SK-N-SH (cell line): ENCODE measurements at regions not wholly inside any gene's neighbourhood (a gene's known extent, or its start where the extent isn't known, plus 50 kb on each side); places are given as distances from the start of the nearest gene placed in this dataset.

Source experiments
- CTCF ChIA-PET: fragments of 300-600, 350-600 bp; formaldehyde crosslinking; extraction: SDS; loops from one replicate; lab custom pipeline; 2021; lab: Yijun Ruan, JAX
- POLR2A ChIA-PET: fragments of 350-600 bp; sonication (Branson Sonifier 250); formaldehyde crosslinking; extraction: SDS; loops from one replicate; lab custom pipeline; 2020; ENCODE audit warnings: antibody characterized with exemption, inconsistent platforms; lab: Yijun Ruan, JAX
- DNase-seq: peaks from one replicate; pipeline ENCODE4 v3.0.0; 2012
- H2AFZ ChIP-seq: fragments of 200-600 bp; sonication (generic); 2 replicates; pipeline ENCODE4 v1.8.1; 2016; ENCODE audit warnings: antibody characterized with exemption, mild to moderate bottlenecking, low read depth
- H3F3A ChIP-seq: fragments of 200-600 bp; sonication (generic); replicated peaks from 2 replicates; pipeline ENCODE3; 2016; ENCODE audit warnings: antibody characterized with exemption, mild to moderate bottlenecking; ENCODE audit not compliant: insufficient read depth
- H3K27ac ChIP-seq, 2 experiments: fragments of 200-500 bp in 1 of 2; fragments of 200-600 bp in 1 of 2; sonication (Bioruptor generic) in 1 of 2; sonication (generic), shearing (Covaris generic) in 1 of 2; 2 replicates each; pipeline versions ENCODE4 v1.5.1 to v1.6.1; 2014 to 2016; ENCODE audit warnings: low read depth in 2 of 2, inconsistent platforms in 1 of 2, low read length in 1 of 2, mild to moderate bottlenecking in 1 of 2, mixed read lengths in 1 of 2
- H3K27me3 ChIP-seq: fragments of 200-600 bp; sonication (generic), shearing (Covaris generic); 2 replicates; pipeline ENCODE4 v1.6.1; 2016; ENCODE audit warnings: mixed run types; ENCODE audit not compliant: insufficient read depth
- H3K36me3 ChIP-seq, 2 experiments: fragments of 200-500 bp in 1 of 2; fragments of 200-600 bp in 1 of 2; sonication (Bioruptor generic) in 1 of 2; sonication (generic) in 1 of 2; replicated peaks in 1 of 2; 2 replicates each; pipeline versions ENCODE3 to v1.5.1; 2014 to 2016; ENCODE audit warnings: low read length in 1 of 2, mild to moderate bottlenecking in 1 of 2; ENCODE audit not compliant: insufficient read depth in 2 of 2, control insufficient read depth in 1 of 2
- H3K4me1 ChIP-seq, 2 experiments: fragments of 200-500 bp in 1 of 2; fragments of 200-600 bp in 1 of 2; sonication (Bioruptor generic) in 1 of 2; sonication (generic), shearing (Covaris generic) in 1 of 2; 2 replicates each; pipeline versions ENCODE4 v1.5.1 to v1.6.1; 2014 to 2016; ENCODE audit warnings: low read depth in 1 of 2, low read length in 1 of 2, mixed run types in 1 of 2; ENCODE audit not compliant: insufficient read depth in 2 of 2, control insufficient read depth in 1 of 2
- H3K4me2 ChIP-seq: fragments of 200-600 bp; sonication (generic), shearing (Covaris generic); 2 replicates; pipeline ENCODE4 v1.6.1; 2017; ENCODE audit warnings: mixed run types
- H3K4me3 ChIP-seq, 2 experiments: fragments of 200-500 bp in 1 of 2; fragments of 200-600 bp in 1 of 2; sonication (Bioruptor generic) in 1 of 2; sonication (generic), shearing (Covaris generic) in 1 of 2; 2 replicates each; pipeline versions ENCODE4 v1.5.1 to v1.8.1; 2014 to 2016; ENCODE audit warnings: low read depth in 2 of 2, inconsistent platforms in 1 of 2, low read length in 1 of 2, mild to moderate bottlenecking in 1 of 2, mixed read lengths in 1 of 2, moderate library complexity in 1 of 2
- H3K79me2 ChIP-seq: fragments of 200-600 bp; sonication (generic); 2 replicates; pipeline ENCODE4 v1.8.1; 2017; ENCODE audit warnings: mild to moderate bottlenecking; ENCODE audit not compliant: insufficient read depth
- H3K9ac ChIP-seq: fragments of 200-600 bp; sonication (generic); 2 replicates; pipeline ENCODE4 v1.6.1; 2017; ENCODE audit warnings: mixed run types
- H3K9me2 ChIP-seq: fragments of 200-600 bp; sonication (generic); 2 replicates; pipeline ENCODE4 v1.6.1; 2017; ENCODE audit warnings: mixed run types
- H3K9me3 ChIP-seq: fragments of 200-600 bp; sonication (generic); 2 replicates; pipeline ENCODE4 v1.6.1; 2017; ENCODE audit warnings: mixed run types, mild to moderate bottlenecking, moderate library complexity
- H4K20me1 ChIP-seq: fragments of 200-600 bp; sonication (generic); 2 replicates; pipeline ENCODE4 v1.6.1; 2017; ENCODE audit warnings: mild to moderate bottlenecking, mixed run types; ENCODE audit not compliant: insufficient read depth
- CTCF ChIP-seq: fragments of 200-600 bp; sonication (generic); IDR thresholded peaks from 2 replicates; pipeline ENCODE4 v1.6.1; 2017; ENCODE audit warnings: antibody characterized with exemption, mild to moderate bottlenecking, moderate library complexity
- EP300 ChIP-seq, 2 experiments: IDR thresholded peaks; 2 replicates each; pipeline versions ENCODE4 v1.4.0 to v1.6.1; 2012; ENCODE audit warnings: borderline replicate concordance in 1 of 2, low read depth in 1 of 2, low read length in 1 of 2
- FOXJ3 ChIP-seq: sonication (generic); formaldehyde crosslinking; IDR thresholded peaks from 2 replicates; pipeline ENCODE4 v1.5.1; 2020; ENCODE audit warnings: mild to moderate bottlenecking, missing genetic modification reagents
- FOXM1 ChIP-seq: IDR thresholded peaks from 2 replicates; pipeline ENCODE4 v1.4.0; 2012; ENCODE audit warnings: low read depth, mild to moderate bottlenecking
- GABPA ChIP-seq: IDR thresholded peaks from 2 replicates; pipeline ENCODE4 v1.4.0; 2012; ENCODE audit warnings: low read depth, mild to moderate bottlenecking
- GATA2 ChIP-seq: sonication (generic); formaldehyde crosslinking; IDR thresholded peaks from 2 replicates; pipeline ENCODE4 v1.5.0; 2020; ENCODE audit warnings: mild to moderate bottlenecking, missing genetic modification reagents
- MEF2A ChIP-seq: IDR thresholded peaks from 2 replicates; pipeline ENCODE4 v1.4.0; 2012; ENCODE audit warnings: low read depth, borderline replicate concordance
- NRF1 ChIP-seq: IDR thresholded peaks from 2 replicates; pipeline ENCODE4 v1.6.1; 2012; ENCODE audit warnings: low read depth, mild to moderate bottlenecking, low read length
- PBX3 ChIP-seq: IDR thresholded peaks from 2 replicates; pipeline ENCODE4; 2012
- POLR2AphosphoS5 ChIP-seq: IDR thresholded peaks from 2 replicates; pipeline ENCODE4 v1.6.1; 2012; ENCODE audit warnings: low read depth, low read length
- RAD21 ChIP-seq: IDR thresholded peaks from 2 replicates; pipeline ENCODE4 v1.6.1; 2012; ENCODE audit warnings: mild to moderate bottlenecking, low read length
- RCOR1 ChIP-seq: fragments of 150-350 bp; IDR thresholded peaks from 2 replicates; pipeline ENCODE4 v1.6.1; 2017; ENCODE audit warnings: antibody characterized with exemption, low read length
- RXRA ChIP-seq: IDR thresholded peaks from 2 replicates; pipeline ENCODE4 v1.4.0; 2012; ENCODE audit warnings: low read depth, mild to moderate bottlenecking, borderline replicate concordance
- SIN3A ChIP-seq: IDR thresholded peaks from 2 replicates; pipeline ENCODE4 v1.6.1; 2012; ENCODE audit warnings: low read depth, mild to moderate bottlenecking, low read length, moderate library complexity, borderline replicate concordance
- SMC3 ChIP-seq: IDR thresholded peaks from 2 replicates; pipeline ENCODE4 v1.6.1; 2012; ENCODE audit warnings: low read depth, low read length, improper control_type of control experiment
- TCF12 ChIP-seq: IDR thresholded peaks from 2 replicates; pipeline ENCODE4 v1.4.0; 2012
- TEAD4 ChIP-seq: IDR thresholded peaks from 2 replicates; pipeline ENCODE4 v1.4.0; 2012; ENCODE audit warnings: mild to moderate bottlenecking, borderline replicate concordance; ENCODE audit not compliant: insufficient read depth
- USF2 ChIP-seq: fragments of 150-350 bp; IDR thresholded peaks from 2 replicates; pipeline ENCODE4 v1.6.1; 2017; ENCODE audit warnings: antibody characterized with exemption, low read length, low read depth, borderline replicate concordance
- YY1 ChIP-seq: IDR thresholded peaks from 2 replicates; pipeline ENCODE4 v1.4.0; 2012; ENCODE audit warnings: low read depth, mild to moderate bottlenecking
- WGBS: methylation state at CpG from one replicate; pipeline ENCODE4 v1.1.6; 2017; ENCODE audit warnings: low lambda C conversion rate; 5-methylcytosine and 5-hydroxymethylcytosine counted together

- ChIA-PET CTCF (interaction anchor here (0.9 kb wide), 1 partner anchor 23 kb away, joined by 3 read pairs; no protein-coding TSS in a partner anchor), POLR2A (no interaction called here)
- H3K9me2 ChIP-seq = no peaks in the 10 kb centered on the region
- H2AFZ ChIP-seq = no peak overlapping the region
- WGBS = 47% methylated on average over 1 of the region's 1 CpG
- H3K4me1 ChIP-seq = no peaks in the 10 kb centered on the region
- H3K27me3 ChIP-seq = no peaks in the 10 kb centered on the region
- H3K4me3 ChIP-seq = no peak overlapping the region
- TF ChIP-seq EP300 (IDR thresholded peaks at IDR 0.05; ENCODE audit: borderline replicate concordance in 1 of 2, low read depth in 1 of 2, low read length in 1 of 2) = no peak
- no peak for TF ChIP-seq SMC3
- no peak for TF ChIP-seq TCF12
- no peak for TF ChIP-seq FOXJ3 (CRISPR knock-in tag)
- no peak for TF ChIP-seq MEF2A
- TF ChIP-seq, all 33 proteins: peak for 0
- DNase-seq = no peak
- Histone ChIP-seq H3K9ac (no peak overlapping the region), H3K4me2 (no peak overlapping the region), H3K9me3 (no peaks in the 10 kb centered on the region), H3K79me2 (no peaks in the 10 kb centered on the region), H3F3A (no peaks in the 10 kb centered on the region), H3K36me3 (no peaks in the 10 kb centered on the region), H4K20me1 (no peaks in the 10 kb centered on the region), H3K27ac (no peak overlapping the region)
Measured at GRCh38 chr13:47813718-47814117, 187.4 kb downstream of the SUCLA2 start.

DNA sequence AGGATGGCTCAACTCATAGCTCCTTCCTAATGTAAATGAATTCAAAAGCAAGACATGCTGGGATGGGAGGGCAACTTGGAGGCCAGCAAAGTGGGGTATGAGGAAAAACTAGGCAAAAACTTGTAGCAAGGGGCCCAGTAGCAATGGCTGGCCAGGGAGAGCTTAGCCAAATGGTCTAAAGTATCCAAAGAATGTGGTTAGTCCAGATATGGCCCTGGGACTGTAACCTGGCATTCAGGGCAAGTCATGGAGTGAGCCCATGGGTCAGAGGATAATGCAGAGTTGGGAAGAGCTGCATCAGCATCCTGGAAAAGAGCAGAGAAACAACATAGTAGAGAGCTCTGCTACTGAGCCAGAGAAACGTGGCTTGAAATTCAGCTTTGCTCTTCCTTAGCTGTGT, 191.7 kb downstream of the SUCLA2 start:
- CTCF ChIA-PET = no interaction called here
- Histone ChIP-seq H3K9ac (no peak overlapping the region), H3K9me3 (no peaks in the 10 kb centered on the region)

DNA sequence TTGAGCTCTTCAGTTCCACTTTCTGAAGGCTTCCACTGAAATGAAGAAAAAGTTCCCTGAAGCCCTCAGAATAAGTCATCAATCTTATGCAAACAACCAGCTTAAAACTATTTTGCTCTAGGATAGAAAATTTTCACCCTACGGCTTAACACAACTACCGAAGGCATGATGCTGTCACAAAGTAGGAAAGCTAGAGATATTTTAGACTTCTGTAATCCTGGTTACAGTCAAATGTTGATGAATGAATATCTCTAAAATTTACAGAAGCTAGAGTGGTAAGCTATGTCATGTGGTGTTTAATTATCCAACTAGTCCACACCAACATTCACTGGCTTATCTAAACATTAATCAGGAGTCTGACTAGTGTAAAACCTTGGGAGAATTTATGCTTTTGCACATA, 197.9 kb downstream of the SUCLA2 start:
- WGBS = 76% methylated on average over 2 of the region's 2 CpGs
- CTCF ChIA-PET = no interaction called here
- no peaks in the 10 kb centered on the region for H3K9me2 ChIP-seq
- TF ChIP-seq RXRA (no peak), PBX3 (no peak), GABPA (no peak), RCOR1 (no peak), POLR2AphosphoS5 (no peak), CTCF (no peak), NRF1 (no peak), FOXM1 (no peak)

More for the DNA sequence above, 191.7 kb downstream of the SUCLA2 start:
- Histone ChIP-seq H3F3A (no peaks in the 10 kb centered on the region), H3K79me2 (no peaks in the 10 kb centered on the region), H3K4me1 (no peaks in the 10 kb centered on the region), H3K27me3 (no peaks in the 10 kb centered on the region), H4K20me1 (no peaks in the 10 kb centered on the region), H3K9me2 (no peaks in the 10 kb centered on the region), H3K27ac (no peak overlapping the region), H3K36me3 (peaks cover 0 to 3% of the 10 kb centered on the region in 2 experiments), H3K4me2 (no peak overlapping the region), H2AFZ (no peak overlapping the region), H3K4me3 (no peak overlapping the region)
- no peak for DNase-seq
- WGBS = 61% methylated on average over 1 of the region's 1 CpG
- no peak for TF ChIP-seq RXRA
- no peak for TF ChIP-seq FOXJ3 (CRISPR knock-in tag)
- no peak for TF ChIP-seq POLR2AphosphoS5
- no peak for TF ChIP-seq USF2
- TF ChIP-seq GATA2 (CRISPR knock-in tag) = no peak
- no peak for TF ChIP-seq YY1
- TF ChIP-seq NRF1 = no peak
- no peak for TF ChIP-seq RAD21
- TF ChIP-seq TEAD4 = no peak
- no peak for TF ChIP-seq SIN3A
- POLR2A ChIA-PET = no interaction called here

More for the DNA sequence above, 197.9 kb downstream of the SUCLA2 start:
- H3K79me2 ChIP-seq = no peaks in the 10 kb centered on the region
- no peak overlapping the region for H3K4me2 ChIP-seq
- no peaks in the 10 kb centered on the region for H4K20me1 ChIP-seq
- POLR2A ChIA-PET = no interaction called here
- H3K27ac ChIP-seq = no peak overlapping the region
- H3K4me1 ChIP-seq = no peaks in the 10 kb centered on the region
- no peak for DNase-seq
- no peaks in the 10 kb centered on the region for H3K9me3 ChIP-seq
- H3F3A ChIP-seq = no peaks in the 10 kb centered on the region
- no peak overlapping the region for H2AFZ ChIP-seq
- no peak overlapping the region for H3K4me3 ChIP-seq
- no peaks in the 10 kb centered on the region for H3K27me3 ChIP-seq
- H3K9ac ChIP-seq = no peak overlapping the region
- H3K36me3 ChIP-seq = peaks cover 0 to 3% of the 10 kb centered on the region in 2 experiments
